Fibroblast of skin of scalp (primary cell): ENCODE measurements at regions not wholly inside any gene's neighbourhood (a gene's known extent, or its start where the extent isn't known, plus 50 kb on each side); places are given as distances from the start of the nearest gene placed in this dataset.

Experiments
- DNase-seq: peaks from one replicate; pipeline ENCODE4 v3.0.0-alpha.2; 2013

DNA sequence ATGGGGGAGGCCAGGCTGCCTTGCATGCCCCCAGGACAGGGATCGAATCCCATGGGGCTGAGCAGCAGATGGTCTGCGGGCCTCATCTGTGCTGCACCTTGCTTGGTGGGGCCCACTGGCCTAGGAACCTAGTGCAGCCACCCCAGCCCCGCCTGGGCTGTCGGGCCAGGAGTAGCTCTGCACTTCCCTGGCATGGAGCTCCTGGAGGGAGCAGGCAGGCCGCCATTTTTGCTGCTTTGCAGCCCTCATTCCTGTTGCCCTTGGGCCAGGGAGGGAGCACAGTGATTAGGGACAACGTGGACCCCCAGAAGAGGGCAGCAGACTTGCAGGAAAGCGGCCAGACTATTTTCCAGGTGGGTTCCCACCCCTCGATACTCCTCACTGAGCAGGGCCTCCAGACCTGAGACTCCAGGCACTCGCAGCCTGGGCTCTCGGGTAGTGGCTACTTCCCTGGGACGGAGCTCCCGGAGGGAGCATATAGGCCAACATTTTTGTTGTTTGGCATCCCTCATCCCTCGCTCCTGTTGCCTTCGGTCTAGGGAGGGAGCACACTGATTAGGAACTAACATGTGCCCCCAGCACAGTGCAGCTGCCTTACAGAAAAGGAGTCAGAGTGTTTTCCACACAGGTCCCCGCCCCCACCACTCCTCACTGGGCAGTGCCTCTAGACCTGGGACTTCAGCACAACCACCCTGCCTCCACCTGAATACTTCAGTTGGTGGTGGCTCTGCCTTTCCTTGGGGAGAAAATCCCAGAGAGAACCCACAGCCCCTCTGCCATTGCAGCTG is 99.5 kb downstream of the MAIP1 start:
- no peak for DNase-seq

- no peak for DNase-seq
These were observed 100.7 kb downstream of the MAIP1 start for GRCh38 chr2:200056105-200056504.

DNA sequence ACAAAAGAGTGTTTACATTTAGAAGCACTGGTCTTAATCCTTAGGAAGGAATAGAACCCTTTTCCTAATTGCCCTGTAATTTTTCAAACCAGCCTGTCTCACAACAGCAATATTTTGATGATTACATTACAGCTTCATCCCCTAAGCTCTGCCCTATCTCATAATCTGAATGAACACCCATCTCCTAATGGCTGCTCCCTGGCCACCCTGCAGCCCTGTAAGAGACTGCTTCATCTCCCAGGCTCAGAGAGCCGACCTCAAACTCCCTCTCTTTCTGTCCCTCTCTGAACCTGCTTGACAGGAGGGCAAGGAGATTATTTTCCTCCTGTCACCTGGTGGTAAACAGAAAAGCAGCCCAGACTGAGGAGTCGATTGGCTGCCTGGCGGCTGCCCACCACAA is 107.8 kb downstream of the MAIP1 start:
- no peak for DNase-seq

DNA sequence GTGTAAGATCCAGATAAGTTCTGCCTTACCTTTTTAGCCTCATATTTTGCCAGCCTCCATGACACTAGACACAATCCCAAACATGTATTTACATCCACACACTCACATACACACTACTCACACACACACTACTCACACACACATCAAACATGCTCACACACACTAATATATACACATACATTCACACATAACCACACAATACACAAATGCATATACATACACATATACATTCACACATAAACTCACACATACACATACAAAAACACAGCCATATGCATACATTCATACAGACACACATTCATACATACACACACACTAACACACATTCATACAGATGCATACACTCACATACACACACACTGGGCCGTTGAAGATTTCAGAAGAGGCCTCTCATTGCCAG is 109.5 kb downstream of the MAIP1 start:
- DNase-seq, result no peak

DNA sequence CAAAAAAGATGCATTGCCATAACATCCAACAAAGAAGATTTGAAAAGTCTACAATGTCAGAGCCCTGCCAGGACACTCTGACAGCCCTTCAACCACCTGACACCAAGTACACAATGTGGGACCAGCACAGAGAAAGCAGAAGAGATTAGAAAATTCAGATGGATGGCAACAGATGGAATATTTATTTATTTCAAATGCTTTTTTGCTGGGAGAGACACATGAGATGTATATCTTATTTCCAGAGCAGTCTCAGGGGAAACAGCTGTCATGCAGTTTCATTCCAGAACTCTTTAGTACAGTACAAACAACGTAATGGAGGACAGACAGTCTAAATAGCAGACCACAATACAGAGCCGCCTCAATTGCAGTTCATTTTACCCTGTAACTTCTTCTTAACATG is 110.1 kb downstream of the MAIP1 start:
- DNase-seq, result peak; percentile 35

DNA sequence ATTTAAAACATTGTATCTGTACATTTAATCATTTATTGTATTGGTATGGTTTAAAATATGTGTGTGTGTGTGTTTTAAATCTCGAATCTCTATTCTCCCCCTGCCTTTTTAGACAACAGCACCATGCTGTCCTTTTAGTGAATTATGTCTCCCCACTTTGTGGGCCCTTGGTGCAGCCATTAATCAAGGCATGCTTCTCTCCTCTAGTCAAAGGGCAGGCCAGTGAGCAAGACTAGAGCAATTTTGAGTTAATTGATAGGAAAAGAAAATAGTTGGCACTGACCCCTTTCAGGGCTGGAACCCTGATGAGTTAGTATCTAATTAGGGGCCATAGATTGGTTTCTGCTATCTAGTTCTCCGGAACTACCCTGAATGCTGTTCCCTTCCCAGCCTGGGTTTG is 111.0 kb downstream of the MAIP1 start:
- no peak for DNase-seq

DNA sequence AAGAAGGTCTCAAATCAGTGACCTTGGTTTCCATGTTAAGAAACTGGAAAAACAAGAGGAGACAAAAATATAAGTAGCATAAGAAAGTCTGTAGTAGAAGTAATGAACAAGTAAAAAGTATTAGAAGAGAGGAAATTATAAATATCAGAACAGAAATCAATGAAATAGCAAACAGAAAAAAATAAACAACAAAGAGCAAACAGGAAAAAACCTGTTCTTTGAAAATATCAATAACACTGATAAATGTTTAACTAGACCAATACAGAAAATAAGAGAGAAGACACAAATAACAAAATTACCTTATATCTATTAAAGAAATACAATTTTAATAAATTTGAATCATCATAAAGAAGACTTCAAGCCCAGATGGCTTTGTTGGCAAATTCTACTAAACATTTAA is 113.3 kb downstream of the MAIP1 start:
- DNase-seq, result no peak

DNA sequence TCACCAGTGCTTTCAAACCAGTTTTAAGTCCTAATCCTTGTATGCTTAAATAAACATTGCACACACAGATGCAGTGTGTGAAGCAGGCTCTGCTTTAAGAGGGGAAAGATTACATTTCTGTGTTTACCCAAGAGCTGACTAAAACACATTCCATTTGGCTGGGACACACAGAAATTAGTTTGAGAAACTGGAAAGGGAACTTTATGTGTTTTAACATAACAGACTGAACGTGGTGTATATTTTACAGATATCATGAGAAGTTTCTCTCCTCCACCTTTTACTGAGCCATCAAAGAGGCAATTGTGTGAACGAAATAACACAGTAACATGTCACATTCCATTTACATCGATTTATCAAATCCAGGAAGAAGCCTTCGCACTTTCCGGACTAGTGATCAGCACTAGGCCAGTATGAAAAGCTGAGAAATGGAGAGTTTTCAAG is 121.8 kb downstream of the MAIP1 start:
- peak; percentile 87 for DNase-seq

GRCh38 chr2:200077838-200078237 is 122.5 kb downstream of the MAIP1 start:
- peak; percentile 85 for DNase-seq

GRCh38 chr2:200079356-200079755 is 124.0 kb downstream of the MAIP1 start:
- no peak for DNase-seq

DNA sequence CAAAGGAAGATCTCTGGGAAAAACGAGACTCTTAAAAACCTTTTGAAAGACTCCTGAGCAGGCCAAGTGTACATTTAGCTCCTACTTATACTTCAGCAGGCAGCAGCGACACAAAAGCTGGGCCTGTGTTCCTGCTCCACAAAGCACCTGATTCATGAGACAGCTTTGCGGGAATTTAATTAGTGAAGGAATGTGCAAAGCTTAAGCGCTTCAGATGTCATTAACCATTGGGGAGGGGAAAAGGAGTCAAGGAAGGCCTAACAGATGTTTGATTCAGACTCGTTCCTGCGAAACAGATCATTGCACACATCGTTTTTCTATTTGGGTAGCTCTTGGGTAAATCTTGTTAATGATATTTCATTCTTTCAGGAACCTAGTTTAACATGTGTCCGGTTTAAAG is 125.9 kb downstream of the MAIP1 start:
- peak; percentile 17 for DNase-seq

- DNase-seq, result no peak
These were observed 126.4 kb downstream of the MAIP1 start for GRCh38 chr2:200081811-200082210.

GRCh38 chr2:200084036-200084435 is 128.7 kb downstream of the MAIP1 start:
- no peak for DNase-seq

GRCh38 chr2:200086911-200087310 is 131.5 kb downstream of the MAIP1 start:
- peak; percentile 12 for DNase-seq

- no peak for DNase-seq
These were observed 132.1 kb downstream of the MAIP1 start for GRCh38 chr2:200087451-200087850.

GRCh38 chr2:200089040-200089755 is 133.8 kb downstream of the MAIP1 start:
- peak; percentile 10 for DNase-seq

- no peak for DNase-seq
These were observed 134.4 kb downstream of the MAIP1 start for GRCh38 chr2:200089756-200090109.

DNA sequence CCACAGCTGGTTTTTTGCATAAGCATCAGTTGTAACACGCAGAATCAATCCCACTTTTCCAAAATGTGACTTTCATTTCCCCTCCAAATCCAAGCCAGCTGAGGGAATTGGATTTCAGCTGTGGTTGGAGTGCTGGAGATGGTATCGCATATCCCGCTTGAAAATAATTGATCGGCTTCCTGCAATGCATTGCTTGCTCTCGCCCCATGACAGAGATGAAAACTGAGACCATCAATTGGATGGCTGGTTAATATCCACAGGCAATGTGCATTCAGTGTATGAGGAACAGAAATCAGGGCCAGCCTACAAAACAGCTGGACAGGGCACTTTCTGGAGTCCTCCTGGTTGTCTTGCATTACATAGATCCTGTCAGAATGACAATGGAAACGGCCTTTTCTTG is 135.3 kb downstream of the MAIP1 start:
- DNase-seq, result no peak

DNA sequence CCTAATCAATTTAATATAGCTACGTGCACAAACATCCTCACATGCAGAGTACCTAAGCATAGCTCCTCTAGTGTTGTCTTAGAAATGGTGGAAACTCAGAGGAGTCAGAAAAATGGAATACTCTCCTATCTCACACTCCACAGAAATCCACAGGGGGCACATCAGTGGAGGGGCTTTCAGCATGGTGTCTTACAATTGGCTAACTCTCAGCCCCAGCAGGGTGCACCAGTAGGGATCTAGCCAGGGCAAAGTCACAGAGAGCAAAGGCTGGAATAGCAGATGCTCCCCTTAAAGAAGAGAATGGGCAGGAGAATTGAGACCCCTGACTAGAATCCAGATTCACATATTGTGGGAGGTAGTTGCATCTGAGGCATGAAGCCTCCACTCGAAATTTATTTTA is 135.7 kb downstream of the MAIP1 start:
- no peak for DNase-seq

DNA sequence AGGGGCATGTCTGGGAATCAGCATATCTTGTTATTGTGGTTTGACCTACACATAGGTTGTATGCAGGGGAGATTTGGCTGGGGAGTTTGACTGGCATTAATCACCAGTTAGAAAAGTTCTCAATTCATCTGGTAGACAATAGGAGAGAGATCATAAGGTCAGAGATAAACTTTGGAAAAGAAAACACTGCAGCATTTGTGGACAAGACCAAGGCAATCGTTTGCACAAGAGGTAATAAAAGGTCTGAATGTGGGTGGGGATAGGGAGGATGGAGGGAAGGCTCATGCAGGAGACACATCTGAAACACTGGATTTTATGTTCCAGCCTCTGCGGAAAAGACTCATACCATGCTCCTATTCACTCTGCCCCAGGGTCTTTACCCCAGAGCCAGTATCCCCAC is 136.9 kb downstream of the MAIP1 start:
- no peak for DNase-seq

DNA sequence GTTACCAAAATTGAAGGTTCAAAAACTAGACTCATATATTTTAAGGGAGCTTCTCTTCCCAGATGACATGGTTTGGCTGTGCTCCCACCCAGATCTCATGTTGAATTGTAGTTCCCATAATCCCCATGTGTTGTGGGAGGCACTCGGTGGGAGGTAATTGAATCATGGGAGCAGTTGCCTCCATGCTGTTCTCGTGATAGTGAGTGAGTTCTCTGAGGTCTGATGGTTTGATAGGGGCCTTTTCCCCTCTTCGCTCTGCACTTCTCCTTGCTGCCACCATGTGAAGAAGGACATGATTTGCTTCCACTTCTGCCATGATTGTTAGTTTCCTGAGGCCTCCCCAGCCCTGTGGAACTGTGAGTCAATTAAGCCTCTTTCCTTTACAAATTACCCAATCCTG is 140.1 kb downstream of the MAIP1 start:
- peak; percentile 35 for DNase-seq

DNA sequence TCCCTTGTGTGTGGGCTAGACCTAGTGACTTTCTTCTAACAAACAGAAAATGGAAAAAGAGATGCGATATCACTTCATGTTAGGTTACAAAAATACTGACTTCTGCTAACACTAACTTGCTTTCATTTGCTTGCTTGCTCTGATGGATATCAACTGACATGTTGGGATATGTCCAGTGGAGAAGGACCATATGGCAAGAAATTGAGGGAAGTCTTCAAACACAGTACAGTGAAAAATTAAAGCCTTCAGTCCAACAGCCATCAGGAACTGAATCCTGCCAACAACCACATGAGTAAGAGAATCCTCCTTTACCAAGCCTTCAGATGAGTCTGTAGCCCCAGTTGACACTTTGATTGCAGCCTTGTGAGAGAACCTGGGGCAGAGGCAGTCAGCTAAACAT is 143.9 kb downstream of the MAIP1 start:
- DNase-seq, result no peak

DNA sequence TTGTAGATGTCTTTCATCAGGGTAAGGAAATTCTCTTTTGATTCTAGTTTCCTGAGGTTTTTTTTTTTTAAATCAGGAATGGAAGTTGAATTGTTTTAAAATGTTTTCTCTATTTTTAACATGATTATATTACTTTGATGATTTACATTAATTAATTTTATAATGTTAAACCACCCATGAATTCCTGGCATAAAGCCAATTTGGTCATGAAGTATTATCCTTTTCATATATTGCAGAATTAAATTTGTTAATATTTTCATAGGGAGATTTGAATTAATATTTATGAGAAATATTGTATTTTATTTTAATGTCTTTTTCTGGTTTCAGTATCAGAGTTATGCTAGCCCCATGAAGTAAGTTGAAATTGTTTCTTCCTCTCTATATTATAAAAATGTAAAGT is 144.6 kb downstream of the MAIP1 start:
- DNase-seq, result no peak

GRCh38 chr2:200101922-200102321 is 146.5 kb downstream of the MAIP1 start:
- DNase-seq, result peak; percentile 7
